Stimulated activated memory B cell treated with anti-CD40 and anti-IgM and Interleukin-4, amounts not matched to agents 10 μg/mL and 1 μg/mL and 100 μg/mL, for 72 hours (primary cell): ENCODE measurements at regions not wholly inside any gene's neighbourhood (a gene's known extent, or its start where the extent isn't known, plus 50 kb on each side); places are given as distances from the start of the nearest gene placed in this dataset.
"Not testable (repeated sequence)": the region's sequence is repeated elsewhere in the genome, so short reads cannot be mapped to it uniquely, and the experiment has no call there.

ENCODE experiments used
- ATAC-seq: fragments of 150-1000 bp; cut with Tn5 transposase; 2 replicates; pipeline ENCODE4 v1.10.0; 2021
- H3K27ac Mint-ChIP-seq: one replicate; pipeline ENCODE4 v1.8.0; 2022; ENCODE audit warnings: mild to moderate bottlenecking, mixed read lengths
- H3K27me3 Mint-ChIP-seq: one replicate; pipeline ENCODE4 v1.8.0; 2022; ENCODE audit warnings: mixed read lengths
- H3K36me3 Mint-ChIP-seq: one replicate; pipeline ENCODE4 v1.8.0; 2022; ENCODE audit warnings: mixed read lengths
- H3K4me1 Mint-ChIP-seq: one replicate; pipeline ENCODE4 v1.8.0; 2022; ENCODE audit warnings: mixed read lengths
- H3K4me3 Mint-ChIP-seq: one replicate; pipeline ENCODE4 v1.8.0; 2022; ENCODE audit warnings: mild to moderate bottlenecking, moderate library complexity, mixed read lengths
- H3K9me3 Mint-ChIP-seq: one replicate; pipeline ENCODE4 v1.8.0; 2022; ENCODE audit warnings: mixed read lengths

DNA sequence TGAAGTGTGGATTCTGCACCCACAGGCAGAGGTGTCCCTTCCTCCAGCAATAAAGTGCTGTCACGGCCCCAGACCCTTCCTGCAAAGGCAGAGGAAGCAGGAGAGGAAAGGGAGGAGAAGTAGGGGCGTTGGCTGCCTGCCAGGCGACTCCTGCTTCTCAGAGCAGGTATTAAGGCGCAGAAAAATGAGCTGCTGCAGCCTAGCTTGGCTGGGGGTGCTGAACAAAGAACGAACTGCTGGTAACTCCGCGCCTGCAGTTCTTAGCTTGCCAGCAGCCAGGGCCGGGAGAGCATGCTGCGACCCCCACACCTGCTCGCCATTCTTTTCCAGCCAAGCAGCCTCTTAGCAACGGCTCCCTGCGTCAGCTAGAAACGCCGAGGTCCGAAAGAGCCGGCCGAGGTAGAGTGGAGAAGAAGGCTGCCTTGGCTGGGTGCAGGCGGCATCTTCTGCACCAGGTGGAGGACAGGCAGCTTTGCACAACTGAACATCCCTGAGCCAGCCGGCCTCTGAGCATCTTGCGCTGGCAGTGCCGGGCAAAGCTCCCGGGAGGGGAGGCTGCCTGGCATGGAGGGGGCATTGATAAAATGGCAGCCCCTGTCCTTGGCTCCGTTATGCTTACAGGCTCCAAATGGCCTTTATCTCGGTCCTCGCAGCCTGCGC is 296.0 kb downstream of the MEX3B start:
- peaks cover 8% of the 10 kb centered on the region for H3K27me3 Mint-ChIP-seq
- ATAC-seq, result no peak
- no peak overlapping the region for H3K4me3 Mint-ChIP-seq
- H3K9me3 Mint-ChIP-seq, result no peaks in the 10 kb centered on the region
- no peaks in the 10 kb centered on the region for H3K4me1 Mint-ChIP-seq
- H3K36me3 Mint-ChIP-seq, result no peaks in the 10 kb centered on the region
- H3K27ac Mint-ChIP-seq, result no peak overlapping the region

DNA sequence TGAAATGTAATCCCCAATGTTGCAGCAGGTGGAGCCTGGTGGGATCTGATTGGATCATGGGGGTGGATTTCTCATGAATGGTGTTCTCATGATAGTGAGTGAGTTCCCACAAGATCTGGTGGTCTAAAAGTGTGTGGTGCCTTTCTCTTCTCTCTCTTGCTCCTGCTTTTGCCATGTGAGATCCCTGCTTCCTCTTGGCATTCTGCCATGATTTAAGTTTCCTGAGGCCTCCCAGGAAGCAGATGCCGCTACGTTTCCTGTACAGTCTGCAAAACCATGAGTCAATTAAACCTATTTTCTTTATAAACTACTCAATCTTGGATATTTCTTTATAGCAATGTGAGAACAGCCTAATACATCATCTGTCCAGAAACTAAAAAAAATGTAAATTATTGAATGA is 298.3 kb downstream of the MEX3B start:
- ATAC-seq, result no peak
- H3K36me3 Mint-ChIP-seq, result no peaks in the 10 kb centered on the region
- H3K4me3 Mint-ChIP-seq, result no peak overlapping the region
- peaks cover 8% of the 10 kb centered on the region for H3K27me3 Mint-ChIP-seq
- no peak overlapping the region for H3K27ac Mint-ChIP-seq
- no peaks in the 10 kb centered on the region for H3K9me3 Mint-ChIP-seq
- no peaks in the 10 kb centered on the region for H3K4me1 Mint-ChIP-seq

DNA sequence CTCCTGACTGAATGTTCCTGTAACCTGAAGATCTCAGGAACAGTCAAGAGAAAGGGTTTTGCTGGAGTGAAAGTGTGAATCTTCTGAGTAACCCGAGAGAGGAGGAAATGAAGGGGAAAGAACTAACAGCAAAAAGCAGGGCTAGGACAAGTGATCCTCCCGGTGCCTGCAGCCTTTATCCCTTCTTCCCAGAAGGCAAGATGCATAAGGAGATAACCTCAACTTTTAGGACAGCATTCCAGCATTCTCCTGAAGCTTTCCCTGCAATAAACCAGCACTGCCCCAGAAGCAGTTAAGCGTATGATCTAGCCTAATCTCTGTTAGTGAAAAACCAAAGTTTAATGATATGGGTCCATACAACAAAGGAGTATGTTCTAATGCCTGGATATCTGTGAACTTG is 298.8 kb downstream of the MEX3B start:
- ATAC-seq, result no peak
- no peaks in the 10 kb centered on the region for H3K36me3 Mint-ChIP-seq
- no peaks in the 10 kb centered on the region for H3K9me3 Mint-ChIP-seq
- H3K4me1 Mint-ChIP-seq, result no peaks in the 10 kb centered on the region
- peaks cover 8% of the 10 kb centered on the region for H3K27me3 Mint-ChIP-seq
- H3K4me3 Mint-ChIP-seq, result no peak overlapping the region
- H3K27ac Mint-ChIP-seq, result no peak overlapping the region

DNA sequence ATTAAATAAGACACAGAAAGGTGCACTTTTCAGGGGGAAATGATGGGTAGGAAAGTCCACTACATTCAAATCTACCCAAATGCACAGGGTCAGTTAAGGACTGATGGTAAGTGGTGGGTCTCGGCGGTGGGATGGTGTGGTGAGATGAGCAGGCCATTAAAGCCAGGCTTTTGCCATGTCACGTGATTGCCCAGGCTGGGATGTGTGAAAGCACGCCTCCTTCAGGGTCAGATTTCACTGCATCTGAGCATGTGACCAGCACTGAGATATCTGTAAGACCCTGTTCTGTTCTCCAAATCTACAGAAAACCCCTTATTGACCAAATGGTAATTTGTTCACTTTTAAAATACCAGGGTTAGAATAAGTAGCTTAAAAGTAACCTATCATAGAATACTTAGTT is 301.5 kb downstream of the MEX3B start:
- Mint-ChIP-seq H3K9me3 (peaks cover 2% of the 10 kb centered on the region), H3K36me3 (no peaks in the 10 kb centered on the region)
- ATAC-seq, result no peak

DNA sequence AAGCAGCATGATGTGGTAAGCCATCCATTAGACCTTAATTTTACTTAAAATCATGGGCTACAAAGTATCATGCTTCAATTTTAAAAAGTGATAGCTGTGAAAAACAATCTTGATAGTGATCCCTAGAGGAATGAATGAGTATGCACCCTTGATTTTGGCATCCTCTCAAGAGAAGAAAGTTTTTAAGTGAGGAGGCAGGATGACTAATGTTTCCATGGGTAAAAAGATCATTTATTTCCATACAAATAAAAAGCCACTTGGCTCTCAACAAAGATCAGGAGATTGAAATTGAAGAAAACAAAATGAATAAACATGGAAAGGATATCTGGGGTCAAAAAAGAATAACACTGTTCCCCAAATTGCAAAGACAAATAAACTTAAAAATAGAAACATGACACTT is 305.4 kb downstream of the MEX3B start:
- peaks cover 5% of the 10 kb centered on the region for H3K9me3 Mint-ChIP-seq
- no peaks in the 10 kb centered on the region for H3K36me3 Mint-ChIP-seq
- H3K4me1 Mint-ChIP-seq, result no peaks in the 10 kb centered on the region
- no peak overlapping the region for H3K27ac Mint-ChIP-seq
- ATAC-seq, result no peak
- no peaks in the 10 kb centered on the region for H3K27me3 Mint-ChIP-seq
- H3K4me3 Mint-ChIP-seq, result no peak overlapping the region

More for the DNA sequence above, 301.5 kb downstream of the MEX3B start:
- H3K4me1 Mint-ChIP-seq, result no peaks in the 10 kb centered on the region
- no peaks in the 10 kb centered on the region for H3K27me3 Mint-ChIP-seq
- H3K27ac Mint-ChIP-seq, result no peak overlapping the region
- H3K4me3 Mint-ChIP-seq, result no peak overlapping the region

DNA sequence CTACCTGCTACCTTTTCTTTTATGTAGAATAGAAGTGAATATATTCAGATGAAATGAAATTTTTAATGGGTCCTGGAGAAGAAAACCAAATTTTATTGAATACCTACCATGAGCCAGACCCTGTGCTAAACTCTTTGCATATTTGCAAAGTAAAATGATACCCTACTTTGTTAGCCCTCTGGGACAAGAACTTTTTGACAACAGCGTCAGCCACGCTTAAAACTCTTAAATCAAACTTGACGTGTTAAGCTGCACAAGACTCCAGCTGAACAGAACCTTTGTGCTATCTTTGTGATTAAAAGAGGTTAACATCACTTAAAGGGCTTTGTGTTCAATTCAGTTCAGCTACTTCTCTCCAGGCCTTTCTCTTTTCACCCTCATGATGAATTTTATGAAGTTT is 316.5 kb downstream of the MEX3B start:
- ATAC-seq, result no peak
- Mint-ChIP-seq H3K27me3 (peaks cover 10% of the 10 kb centered on the region), H3K4me3 (no peak overlapping the region), H3K36me3 (no peaks in the 10 kb centered on the region), H3K27ac (no peak overlapping the region), H3K9me3 (peaks cover 3% of the 10 kb centered on the region), H3K4me1 (no peaks in the 10 kb centered on the region)

DNA sequence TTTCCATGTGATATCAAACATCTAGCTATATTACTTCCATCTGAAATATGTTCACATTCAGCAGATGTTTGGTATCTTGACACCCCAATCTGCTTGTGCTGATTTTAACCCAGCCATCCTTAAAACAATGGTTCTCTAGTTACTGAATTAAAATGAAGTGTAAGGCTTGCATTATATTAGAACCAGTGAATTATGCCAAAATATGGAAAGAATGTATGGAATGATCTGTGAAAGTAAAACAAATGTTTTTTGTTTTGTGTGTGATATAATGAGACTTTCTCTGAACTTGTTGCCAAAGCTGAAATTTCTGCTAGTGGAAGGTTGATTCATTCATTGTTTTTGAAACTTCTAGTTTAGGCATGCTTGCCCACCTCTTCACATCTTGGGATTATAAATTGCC is 317.1 kb downstream of the MEX3B start:
- Mint-ChIP-seq H3K27me3 (peaks cover 10% of the 10 kb centered on the region), H3K9me3 (peaks cover 3% of the 10 kb centered on the region), H3K27ac (no peak overlapping the region), H3K4me3 (no peak overlapping the region), H3K4me1 (no peaks in the 10 kb centered on the region), H3K36me3 (no peaks in the 10 kb centered on the region)
- ATAC-seq, result no peak

DNA sequence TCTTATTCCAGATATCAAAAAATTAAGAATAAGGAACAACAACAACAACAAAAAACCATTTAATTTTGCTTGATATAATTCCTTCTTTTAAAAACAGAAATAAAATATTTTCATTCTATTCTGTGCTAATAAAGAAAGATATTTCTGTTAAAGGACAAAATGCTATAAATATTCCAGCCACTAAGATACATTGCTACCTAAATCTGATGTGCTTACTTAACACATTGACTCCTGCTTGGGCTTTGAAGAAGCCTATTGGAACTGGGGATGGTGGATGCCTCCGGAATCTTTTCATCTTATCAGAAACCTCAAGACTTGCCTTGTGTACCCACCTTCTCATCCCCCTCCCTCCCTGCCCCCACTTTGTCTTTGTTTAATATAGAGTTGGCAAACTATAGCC is 320.2 kb downstream of the MEX3B start:
- no peak for ATAC-seq
- Mint-ChIP-seq H3K9me3 (peaks cover 8% of the 10 kb centered on the region), H3K27ac (no peak overlapping the region), H3K4me1 (no peaks in the 10 kb centered on the region), H3K36me3 (no peaks in the 10 kb centered on the region), H3K27me3 (peaks cover 10% of the 10 kb centered on the region), H3K4me3 (no peak overlapping the region)

DNA sequence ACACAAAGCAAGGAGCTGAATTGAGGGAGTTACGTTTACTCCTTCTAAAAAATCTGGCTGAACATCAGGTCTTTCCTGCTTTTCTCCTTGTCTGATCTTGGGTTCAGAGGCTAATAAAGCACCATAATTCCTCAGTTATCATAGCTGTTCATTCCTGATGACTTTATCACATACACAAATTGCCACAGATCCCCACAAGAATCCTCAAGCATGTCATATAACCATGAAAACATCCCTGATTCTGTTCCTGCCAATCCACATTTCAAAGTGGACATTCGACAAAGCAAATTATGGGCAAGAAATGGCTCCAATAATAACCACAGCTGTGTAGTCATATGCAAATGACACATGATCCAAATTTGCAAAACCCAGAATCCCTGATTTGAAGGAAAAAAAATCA is 321.3 kb downstream of the MEX3B start:
- Mint-ChIP-seq H3K4me3 (no peak overlapping the region), H3K36me3 (no peaks in the 10 kb centered on the region), H3K27me3 (peaks cover 4% of the 10 kb centered on the region), H3K4me1 (no peaks in the 10 kb centered on the region), H3K9me3 (peaks cover 8% of the 10 kb centered on the region), H3K27ac (no peak overlapping the region)
- no peak for ATAC-seq

DNA sequence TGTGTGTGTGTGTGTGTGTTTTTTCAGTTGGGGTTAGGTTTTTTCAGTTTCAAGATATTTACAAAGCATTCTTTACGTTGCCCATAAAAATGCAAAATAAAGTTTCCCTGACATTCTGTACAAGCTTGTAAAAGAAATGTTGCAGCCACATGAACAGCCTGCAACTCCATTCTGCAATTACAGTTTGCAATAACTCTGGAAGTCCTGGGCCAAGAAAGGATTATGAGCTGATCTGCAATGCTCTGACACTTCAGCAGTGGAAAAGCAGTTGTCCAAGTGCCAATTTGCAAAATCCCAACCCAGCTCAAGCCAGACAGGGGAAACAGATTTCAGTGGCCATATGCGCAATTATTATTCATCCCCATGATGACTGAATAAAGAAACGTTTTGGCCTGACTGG is 322.1 kb downstream of the MEX3B start:
- Mint-ChIP-seq H3K27me3 (peaks cover 2% of the 10 kb centered on the region), H3K4me1 (no peaks in the 10 kb centered on the region), H3K4me3 (no peak overlapping the region), H3K9me3 (peaks cover 8% of the 10 kb centered on the region), H3K36me3 (no peaks in the 10 kb centered on the region), H3K27ac (no peak overlapping the region)
- ATAC-seq, result no peak

DNA sequence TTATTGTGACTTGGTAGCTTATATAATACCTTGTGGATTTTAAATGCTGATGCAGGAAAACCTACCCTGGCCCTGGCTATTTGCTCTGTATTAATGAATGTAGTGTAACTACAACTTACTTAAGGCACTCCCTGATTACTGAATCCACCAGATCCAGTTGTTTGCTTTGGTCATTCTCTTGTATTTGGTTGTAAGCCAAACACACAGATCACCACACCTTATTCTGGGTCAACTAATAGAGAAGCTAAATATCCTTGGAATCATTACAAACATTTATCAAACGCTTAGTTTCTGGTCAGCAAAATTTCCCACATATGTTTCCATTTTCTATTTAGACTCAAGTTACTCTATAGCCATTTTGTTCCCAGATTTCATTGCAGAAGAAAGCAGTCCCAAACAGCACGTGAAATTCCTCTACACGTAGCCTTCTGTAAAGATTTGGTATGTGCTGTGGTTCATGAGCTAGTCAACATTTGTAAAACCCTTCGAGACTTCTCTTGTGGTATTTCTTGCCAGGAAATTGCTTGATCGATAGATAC is 322.6 kb downstream of the MEX3B start:
- no peak for ATAC-seq
- no peak overlapping the region for H3K4me3 Mint-ChIP-seq
- no peak overlapping the region for H3K27ac Mint-ChIP-seq
- peaks cover 7% of the 10 kb centered on the region for H3K27me3 Mint-ChIP-seq
- H3K9me3 Mint-ChIP-seq, result peaks cover 8% of the 10 kb centered on the region
- no peaks in the 10 kb centered on the region for H3K4me1 Mint-ChIP-seq
- no peaks in the 10 kb centered on the region for H3K36me3 Mint-ChIP-seq

DNA sequence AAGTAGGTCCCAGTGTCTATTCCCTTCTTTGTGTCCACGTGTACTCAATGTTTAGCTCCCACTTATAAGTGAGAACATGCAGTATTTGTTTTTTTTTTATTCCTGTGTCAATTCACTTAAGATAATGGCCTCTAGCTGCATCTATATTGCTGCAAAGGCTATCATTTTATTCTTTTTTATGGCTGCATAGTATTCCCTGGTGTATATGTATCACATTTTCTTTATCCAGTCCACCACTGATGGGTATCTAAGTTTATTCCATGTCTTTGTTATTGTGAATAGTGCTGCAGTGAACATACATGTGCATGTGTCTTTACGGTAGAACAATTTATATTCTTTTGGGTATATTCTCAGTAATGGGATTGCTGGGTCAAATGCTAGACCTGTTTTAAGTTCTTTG is 329.4 kb downstream of the MEX3B start:
- not testable (repeated sequence) for H3K4me3 Mint-ChIP-seq, H3K4me1 Mint-ChIP-seq, H3K27ac Mint-ChIP-seq, ATAC-seq, H3K36me3 Mint-ChIP-seq
- Mint-ChIP-seq H3K9me3 (peaks cover 14% of the 10 kb centered on the region), H3K27me3 (peaks cover 23% of the 10 kb centered on the region)

DNA sequence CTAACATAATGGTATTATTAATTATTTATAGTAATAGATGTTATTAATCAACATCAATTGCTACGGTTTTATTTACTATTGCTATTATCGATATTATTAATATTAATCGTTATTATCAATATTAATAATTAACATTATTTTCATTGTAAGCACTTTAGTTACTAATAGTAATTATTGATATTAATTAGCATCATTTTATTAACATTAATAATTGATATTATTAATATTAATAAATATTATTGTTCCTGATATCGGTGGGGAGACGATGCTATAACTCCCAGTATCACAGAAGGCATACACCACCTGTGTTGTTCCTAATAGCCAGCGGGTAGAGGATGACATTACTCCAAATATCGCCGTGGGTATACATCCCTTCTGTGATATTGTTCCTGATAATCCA is 335.5 kb downstream of the MEX3B start:
- no peaks in the 10 kb centered on the region for H3K4me1 Mint-ChIP-seq
- H3K27ac Mint-ChIP-seq, result no peak overlapping the region
- H3K4me3 Mint-ChIP-seq, result no peak overlapping the region
- H3K27me3 Mint-ChIP-seq, result no peaks in the 10 kb centered on the region
- H3K9me3 Mint-ChIP-seq, result peaks cover 3% of the 10 kb centered on the region
- H3K36me3 Mint-ChIP-seq, result no peaks in the 10 kb centered on the region
- ATAC-seq, result no peak

DNA sequence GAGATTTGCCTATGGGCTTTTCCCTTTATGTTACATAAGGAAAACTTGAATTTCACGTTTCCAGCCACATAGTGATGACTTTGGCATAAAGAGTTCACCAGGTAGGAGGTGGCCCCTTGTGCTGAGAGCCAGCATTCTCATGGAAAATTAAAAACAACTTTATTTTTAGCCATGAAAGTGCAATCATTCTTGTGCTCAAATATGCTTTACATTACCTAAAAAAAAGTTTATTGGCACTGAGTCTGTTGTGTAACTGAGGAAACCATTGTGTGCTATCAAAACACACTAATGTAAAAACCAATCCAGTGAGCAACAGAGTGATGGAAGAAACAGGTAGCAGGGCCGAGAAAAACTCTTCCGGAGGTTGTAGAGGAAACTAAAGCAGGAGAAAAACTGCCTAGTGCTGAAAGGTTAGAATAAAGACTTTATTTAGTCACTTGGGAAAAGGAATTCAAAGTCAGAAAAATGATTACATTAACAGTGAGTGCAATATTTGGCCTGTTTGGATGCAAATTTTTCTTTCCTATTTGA is 332.9 kb upstream of the TMC3 start:
- not testable (repeated sequence) for H3K27me3 Mint-ChIP-seq, H3K9me3 Mint-ChIP-seq

DNA sequence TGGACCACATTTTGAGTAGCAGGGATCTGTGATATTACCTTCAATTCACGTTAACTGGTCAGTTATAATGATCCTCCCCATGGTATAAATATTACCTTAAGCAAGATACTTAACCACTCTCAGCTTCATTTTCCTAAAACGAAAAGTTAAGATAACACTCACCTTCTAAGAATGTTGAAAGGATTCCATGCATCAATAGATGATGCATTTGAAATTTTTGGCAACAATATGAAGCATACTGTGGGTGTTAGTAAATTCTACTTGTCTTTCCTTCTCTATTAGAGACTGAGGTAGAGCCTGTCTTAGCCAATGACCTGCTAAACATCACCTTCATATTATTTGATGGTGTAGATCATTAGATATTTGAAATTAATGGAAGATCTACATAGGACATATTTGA is 331.7 kb upstream of the TMC3 start:
- not testable (repeated sequence) for H3K27ac Mint-ChIP-seq, ATAC-seq, H3K4me3 Mint-ChIP-seq, H3K9me3 Mint-ChIP-seq, H3K27me3 Mint-ChIP-seq, H3K4me1 Mint-ChIP-seq, H3K36me3 Mint-ChIP-seq

More for the DNA sequence above, 332.9 kb upstream of the TMC3 start:
- H3K4me1 Mint-ChIP-seq, H3K4me3 Mint-ChIP-seq, ATAC-seq, H3K36me3 Mint-ChIP-seq, H3K27ac Mint-ChIP-seq: not testable (repeated sequence)

DNA sequence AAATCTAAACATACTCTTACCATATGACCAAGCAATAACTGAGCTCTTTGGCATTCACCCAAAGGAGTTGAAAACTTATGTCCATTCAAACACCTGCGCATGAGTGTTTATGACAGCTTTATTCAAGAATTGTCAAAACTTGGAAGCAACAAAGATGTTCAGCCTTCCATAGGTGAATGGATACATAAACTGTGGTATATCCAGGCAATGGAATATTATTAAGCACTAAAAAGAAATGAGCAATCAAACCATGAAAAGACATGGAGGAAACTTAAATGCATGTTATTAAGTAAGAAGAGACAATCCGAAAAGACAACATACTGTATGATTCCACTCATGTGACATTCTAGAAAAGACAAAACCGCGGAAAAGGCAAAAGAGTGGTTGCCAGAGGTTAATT is 312.0 kb upstream of the TMC3 start:
- H3K27ac Mint-ChIP-seq, result no peak overlapping the region
- no peak for ATAC-seq
- no peaks in the 10 kb centered on the region for H3K4me1 Mint-ChIP-seq
- no peaks in the 10 kb centered on the region for H3K27me3 Mint-ChIP-seq
- peaks cover 14% of the 10 kb centered on the region for H3K9me3 Mint-ChIP-seq
- H3K36me3 Mint-ChIP-seq, result no peaks in the 10 kb centered on the region
- H3K4me3 Mint-ChIP-seq, result no peak overlapping the region
